GM18511 (cell line): ENCODE measurements at regions not wholly inside any gene's neighbourhood (a gene's known extent, or its start where the extent isn't known, plus 50 kb on each side); places are given as distances from the start of the nearest gene placed in this dataset.
"Not testable (repeated sequence)": the region's sequence is repeated elsewhere in the genome, so short reads cannot be mapped to it uniquely, and the experiment has no call there.

Experiments
- ATAC-seq: cut with Tn5 transposase; IDR thresholded peaks from one replicate; pipeline ENCODE4 v1.9.1; 2021; ENCODE audit warnings: mild to moderate bottlenecking, moderate library complexity; ENCODE audit not compliant: unreplicated experiment

DNA sequence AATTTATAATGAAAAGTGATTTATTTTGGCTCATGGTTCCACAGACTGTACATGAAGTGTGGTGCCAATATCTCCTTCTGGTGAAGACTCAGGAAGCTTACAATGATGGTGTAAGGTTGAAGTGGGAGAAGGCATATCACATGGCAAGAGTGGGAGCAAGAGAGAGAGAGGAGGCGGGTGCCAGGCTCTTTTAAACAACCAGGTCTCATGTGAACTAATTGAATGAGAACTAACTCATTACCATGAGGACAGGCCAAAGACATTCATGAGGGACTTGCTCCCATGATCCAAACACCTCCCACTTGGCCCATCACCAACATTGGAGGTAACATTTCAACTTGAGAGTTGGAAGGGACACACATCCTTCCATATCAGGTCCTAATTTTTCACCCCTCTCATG is 155.2 kb downstream of the SLC38A4 start:
- no peak for ATAC-seq

DNA sequence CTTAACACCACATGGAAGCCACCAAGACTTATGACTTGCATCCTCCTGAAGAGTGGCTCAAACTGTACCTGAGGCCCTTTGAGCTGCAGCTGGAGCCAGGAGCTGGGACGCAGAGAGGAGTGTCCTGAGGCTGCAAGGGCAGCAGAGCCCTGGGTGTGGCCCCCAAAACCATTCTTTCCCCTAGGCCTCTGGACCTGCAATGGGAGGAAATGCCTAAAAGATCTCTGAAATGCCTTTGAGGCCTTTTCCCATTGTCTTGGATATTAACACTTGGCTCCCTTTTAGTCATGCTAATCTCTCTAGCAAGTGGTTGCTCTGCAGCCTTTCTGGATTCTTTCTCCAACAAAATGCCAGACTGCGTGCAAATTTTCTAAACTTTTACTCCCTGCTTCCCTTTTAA is 156.1 kb downstream of the SLC38A4 start:
- ATAC-seq = no peak

DNA sequence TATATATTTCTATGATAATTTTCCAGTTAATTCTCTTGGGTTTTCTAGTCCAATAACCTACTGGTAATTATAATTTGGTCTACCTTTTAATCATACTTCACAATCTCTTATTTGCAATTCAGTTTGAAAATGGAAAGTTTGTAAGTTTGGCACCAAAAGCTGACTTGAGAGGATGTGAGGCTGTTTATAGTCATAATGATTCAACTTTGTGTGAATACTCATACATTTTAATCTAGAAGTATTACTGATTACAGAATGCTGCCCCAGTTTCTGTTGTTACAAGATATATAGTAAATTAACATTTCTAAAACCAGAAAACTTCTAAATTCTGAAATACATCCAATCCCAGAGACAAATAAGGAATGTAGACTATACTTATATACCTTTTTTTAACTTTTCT is 158.2 kb downstream of the SLC38A4 start:
- ATAC-seq = no peak

DNA sequence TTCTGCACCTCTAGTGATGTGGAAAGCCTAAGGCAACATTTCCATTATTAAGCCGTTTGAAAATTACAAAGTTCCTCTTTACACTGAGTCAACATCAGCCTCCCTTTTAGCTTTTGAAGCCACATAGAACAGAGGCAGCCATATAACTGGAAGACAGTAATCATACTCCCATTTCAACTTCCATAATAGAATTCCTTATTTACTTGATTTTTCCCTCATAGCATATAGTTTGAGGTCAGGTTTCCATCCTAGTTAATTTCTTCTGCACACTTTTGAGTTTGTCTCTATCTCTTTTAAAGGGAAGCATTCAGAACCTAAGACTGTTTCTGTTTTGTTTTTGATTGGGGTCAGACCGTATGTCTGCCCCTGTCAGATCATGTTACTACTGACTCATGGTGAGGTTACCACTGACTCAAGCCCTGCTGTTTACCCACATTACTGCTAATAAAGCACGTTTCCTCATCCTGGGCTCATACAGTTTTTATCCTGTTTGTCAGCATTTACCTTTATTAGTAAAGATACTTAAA is 161.0 kb downstream of the SLC38A4 start:
- no peak for ATAC-seq

DNA sequence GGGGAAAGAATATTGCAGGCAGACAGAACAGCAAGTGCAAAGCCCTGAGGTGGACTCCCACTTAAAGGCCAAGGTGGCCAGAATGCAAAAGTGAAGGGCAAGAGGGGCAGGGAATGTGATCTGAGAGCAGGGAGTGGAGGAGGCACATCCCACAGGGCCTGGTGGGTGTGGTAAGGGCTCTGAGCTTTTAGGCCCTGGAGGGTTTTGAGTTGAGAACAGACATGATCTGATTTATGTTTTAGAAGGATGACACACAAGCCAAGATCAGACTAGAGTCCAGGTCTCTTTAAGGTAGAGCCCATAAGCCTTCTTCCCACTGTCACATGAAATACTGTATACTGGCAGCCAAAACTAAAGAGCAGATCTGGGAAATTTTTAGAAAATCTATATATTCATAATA is 162.5 kb downstream of the SLC38A4 start:
- no peak for ATAC-seq

DNA sequence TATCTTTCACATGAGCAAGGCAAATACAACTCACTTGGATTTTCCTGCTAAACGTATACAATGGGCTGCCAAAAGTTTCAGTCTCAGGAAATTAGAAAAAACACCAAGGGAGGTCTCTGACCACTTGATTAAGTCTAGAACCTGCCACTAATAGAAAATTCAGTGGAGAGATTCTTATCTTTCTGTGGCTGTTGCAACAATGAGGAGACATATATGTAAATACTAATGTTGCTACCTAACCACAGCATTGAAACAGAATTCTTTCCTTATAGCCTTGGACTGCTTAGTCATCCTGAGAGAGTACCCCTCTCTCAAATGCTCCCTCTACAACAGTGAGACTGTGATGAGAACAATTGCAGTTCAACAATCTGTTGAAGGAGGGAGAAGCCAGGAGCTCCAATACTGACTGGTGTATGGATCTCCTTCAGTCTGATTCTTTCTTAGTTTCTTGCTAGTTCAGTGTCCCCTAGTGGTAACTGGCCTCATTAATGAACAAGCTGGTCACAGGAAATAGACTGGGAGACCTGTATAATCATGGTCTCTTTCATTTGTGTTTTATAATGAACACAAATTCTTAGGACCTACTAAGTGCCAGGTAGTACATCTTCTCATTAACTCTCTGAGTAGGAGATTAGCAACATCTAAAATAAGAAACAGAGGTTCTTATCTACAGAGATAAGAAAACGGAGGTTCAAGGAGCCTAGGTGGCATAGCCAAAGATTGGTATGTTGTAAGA is 164.5 kb downstream of the SLC38A4 start:
- ATAC-seq = peak; percentile 85

DNA sequence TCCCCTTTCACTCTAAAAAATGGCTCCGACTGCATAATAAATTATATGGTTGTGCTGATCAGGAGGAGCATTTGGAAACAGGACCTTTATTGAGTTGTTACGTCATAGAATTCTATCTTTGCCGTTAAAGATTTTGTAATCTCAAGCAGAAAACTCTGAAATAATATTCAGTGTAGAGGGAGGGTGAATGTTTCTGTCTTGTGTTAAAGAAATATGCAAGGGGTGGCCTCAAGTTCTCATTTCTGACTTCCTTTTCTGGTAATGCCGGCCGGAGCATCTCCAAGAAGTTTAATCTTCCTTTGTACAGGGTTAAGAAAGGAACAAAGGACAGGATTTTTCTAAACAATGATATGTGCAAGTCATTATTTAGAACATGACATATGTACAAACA is 165.1 kb downstream of the SLC38A4 start:
- no peak for ATAC-seq

DNA sequence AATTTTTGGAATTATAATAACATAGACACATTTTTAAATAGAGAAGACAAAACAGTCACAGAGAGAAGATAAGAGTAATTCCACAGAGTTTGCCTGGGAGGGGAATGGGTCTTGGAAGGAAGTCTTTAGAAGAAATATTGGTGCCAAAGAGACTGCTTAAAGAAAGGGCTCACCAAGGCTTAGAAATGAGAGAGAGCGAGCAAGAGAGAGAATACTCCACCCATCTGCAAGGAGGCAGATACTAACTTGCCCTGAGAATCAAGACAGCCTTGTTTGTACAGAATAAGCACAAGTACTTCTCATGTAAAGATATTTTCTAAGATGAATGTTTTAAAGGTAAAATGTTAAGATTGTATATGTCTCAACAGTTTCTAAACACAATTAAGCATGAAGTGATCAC is 165.5 kb downstream of the SLC38A4 start:
- ATAC-seq = no peak

DNA sequence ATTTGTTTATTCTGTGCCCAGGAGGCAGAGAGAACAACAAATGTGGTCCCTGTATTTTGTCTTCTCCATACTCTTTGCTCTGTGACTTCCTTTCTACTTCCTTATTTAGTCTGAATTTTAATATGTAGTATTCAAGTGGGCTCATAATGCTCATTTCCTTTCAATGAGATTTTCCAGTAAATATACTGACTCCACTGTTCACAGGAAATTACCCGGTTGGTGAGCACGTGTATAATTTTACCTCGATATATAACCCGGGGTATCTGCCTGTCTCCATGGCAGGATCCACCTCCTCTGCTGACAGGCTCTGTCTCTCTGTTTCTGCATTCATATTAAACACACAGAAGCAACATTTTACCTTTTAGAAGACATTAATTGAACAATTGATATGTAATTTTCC is 166.0 kb downstream of the SLC38A4 start:
- ATAC-seq = no peak

DNA sequence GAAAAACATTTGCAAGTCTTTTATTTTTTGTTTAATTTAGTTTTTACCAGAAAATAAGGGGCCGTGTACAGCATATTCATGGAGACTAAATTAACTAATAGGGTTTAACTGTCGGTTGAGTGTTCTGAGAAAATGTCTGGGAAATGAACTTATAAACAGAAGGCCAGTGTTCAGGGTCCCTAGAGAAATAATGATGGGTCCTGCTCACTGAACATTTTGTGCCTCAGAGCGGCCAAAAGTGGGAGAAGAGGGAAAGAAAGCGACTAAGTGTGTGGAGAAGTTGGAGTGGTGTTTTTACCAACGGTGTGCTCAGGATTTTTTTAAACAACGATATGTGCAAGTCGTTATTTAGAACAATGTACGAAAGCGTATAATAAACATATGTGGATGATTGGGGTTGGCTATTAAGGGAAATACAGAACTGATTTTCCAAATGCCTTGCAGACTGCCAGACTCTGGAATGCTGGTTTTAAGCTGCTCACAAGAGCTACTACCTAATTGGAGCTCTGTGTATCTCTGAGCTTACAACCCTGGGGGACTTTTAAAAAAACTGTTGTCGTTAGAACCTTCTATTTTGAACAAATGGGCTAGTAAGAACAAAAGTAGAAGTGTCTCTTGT is 166.7 kb downstream of the SLC38A4 start:
- no peak for ATAC-seq

DNA sequence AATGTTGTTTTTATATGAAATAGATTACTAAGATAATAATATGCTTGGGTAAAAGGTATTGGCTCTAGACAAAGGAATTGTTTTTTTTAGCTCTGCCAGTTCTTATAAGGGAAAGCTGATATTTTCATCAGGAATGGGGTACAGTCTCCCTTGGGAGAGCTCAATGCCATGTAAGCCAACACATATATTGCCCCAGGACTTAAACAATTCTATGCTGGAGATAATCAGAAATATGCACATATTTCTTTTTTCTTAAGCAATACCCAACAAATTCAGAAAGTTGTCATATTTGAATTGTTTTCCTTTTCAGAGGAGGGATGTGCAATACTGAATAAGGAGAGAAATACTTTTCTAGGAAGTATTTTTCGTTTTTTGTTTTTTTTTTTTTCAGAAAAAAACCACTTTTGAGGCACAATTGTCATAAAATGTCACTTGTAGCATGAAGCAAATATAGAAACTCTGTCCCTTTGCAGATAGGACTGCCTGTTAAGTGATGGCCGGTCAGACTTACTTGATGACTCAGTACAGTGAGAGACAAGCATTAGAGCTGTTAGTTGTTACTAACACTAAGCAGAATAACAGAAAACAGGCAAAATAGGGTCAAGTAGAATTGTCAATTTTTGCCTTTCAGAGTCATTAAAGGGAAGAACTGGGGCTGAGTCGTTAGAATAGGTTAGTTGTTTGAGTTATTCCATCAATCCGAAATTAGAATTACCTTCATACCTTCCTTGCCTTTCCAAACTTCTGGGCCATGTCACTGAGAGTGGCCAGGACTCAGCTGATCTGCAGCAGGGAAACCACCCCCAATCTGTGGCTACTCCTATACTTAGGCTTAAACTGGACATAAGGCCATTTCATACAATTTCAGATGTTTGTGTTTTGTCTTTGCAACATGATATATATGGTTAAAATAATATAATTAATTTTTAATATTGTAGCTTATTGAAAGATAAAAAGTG is 168.1 kb downstream of the SLC38A4 start:
- ATAC-seq = no peak

DNA sequence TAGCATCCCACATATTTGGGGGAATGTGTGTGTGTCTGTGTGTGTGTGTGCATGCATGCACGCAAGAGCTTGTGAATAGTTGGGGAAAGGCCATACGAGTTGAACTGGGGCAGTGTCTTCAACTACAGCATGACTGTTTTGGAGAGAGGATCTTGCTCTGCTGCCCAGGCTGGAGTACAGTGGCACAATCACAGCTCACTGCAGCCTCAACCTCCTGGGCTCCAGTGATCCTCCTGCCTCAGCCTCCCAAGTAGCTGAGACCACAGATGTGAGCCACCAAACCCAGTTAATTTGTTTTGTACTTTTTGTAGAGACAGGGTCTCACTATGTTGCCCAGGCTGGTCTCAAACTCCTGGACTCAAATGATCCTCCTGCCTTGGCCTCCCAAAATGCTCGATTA is 169.8 kb downstream of the SLC38A4 start:
- ATAC-seq = not testable (repeated sequence)

DNA sequence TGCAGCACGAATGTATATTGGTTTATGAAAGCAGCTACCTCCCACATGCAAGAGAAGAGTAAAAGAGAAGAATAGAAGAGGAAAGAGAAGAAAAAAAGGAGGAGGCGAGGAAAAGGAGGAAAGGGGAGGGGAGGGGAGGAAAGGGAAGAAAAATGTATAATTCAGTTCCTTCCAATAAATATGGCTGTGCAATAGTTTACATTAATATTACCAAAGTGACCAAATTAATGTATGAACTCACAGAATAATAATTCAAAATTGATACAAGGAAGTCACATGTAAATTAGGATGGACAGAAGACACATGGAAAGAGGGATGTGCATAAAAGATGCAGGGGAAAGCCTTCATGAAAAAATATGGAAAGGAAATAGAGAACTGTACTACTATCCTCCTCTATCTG is 172.5 kb downstream of the SLC38A4 start:
- ATAC-seq = no peak

DNA sequence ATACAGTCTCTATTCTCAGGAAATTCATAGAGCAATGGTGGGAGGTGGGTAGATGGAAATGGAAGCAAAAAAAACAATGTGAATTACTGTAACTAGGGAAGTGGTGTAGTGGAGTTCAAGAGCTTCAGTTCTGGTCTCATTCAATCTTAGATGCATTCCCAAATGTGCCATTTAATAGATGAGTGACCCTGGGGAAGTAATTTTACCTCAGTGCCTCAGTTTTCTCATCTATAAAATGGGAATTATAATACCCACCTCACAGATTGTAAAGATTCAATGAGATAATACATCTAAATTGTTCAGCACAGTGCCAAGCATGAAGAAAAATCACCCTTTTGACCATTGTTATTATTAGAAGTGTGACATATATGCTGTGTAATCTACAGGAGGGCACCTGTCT is 173.1 kb downstream of the SLC38A4 start:
- no peak for ATAC-seq

DNA sequence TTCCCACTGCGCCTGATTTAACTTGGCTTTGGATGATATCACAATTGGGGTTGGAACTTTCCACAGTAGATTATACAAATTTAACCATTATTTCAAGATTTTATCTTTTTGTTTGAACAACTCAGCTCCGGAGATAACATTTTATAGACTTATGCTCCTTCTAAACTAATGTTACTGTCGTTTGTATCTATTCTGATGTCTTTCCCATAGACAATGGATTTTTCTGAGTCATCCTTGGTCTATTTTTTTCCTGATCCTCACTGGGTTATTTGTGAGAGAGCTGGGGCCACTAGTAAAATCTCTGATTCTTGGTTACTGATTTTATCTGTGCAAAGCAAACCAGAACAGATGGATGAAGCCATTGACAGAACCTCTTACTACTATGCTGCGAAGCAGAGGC is 175.1 kb downstream of the SLC38A4 start:
- no peak for ATAC-seq

DNA sequence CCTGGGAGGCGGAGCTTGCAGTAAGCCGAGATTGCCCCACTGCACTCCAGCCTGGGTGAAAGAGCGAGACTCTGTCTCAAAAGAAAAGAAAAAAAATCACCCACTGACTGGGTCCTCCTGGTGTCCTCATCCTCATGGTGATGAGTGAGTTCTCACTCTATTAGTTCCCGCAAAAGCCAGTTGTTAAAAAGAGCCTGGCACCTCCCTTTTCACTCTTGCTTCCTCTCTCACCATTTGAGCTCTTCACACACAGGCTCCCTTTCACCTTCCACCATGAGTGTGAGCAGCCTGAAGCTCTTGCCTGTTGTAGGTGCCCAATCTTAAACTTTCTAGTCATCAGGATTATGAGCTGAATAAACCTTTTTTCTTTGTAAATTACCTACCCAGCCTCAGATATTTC is 176.4 kb downstream of the SLC38A4 start:
- ATAC-seq = no peak

DNA sequence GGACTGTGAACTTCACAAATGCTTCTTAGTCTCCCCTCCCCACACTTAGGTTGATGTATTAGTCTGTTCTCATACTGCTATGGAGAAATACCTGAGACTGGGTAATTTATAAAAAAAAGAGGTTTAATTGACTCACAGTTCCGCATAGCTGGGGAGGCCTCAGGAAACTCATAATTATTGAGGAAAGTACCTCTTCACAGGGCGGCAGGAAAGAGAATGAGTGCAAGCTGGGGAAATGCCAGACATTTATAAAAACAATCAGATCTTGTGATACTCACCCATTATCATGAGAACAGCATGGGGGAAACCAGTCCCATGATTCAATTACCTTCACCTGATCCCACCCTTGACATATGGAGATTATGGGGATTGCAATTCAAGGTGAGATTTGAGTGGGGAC is 178.8 kb downstream of the SLC38A4 start:
- no peak for ATAC-seq

DNA sequence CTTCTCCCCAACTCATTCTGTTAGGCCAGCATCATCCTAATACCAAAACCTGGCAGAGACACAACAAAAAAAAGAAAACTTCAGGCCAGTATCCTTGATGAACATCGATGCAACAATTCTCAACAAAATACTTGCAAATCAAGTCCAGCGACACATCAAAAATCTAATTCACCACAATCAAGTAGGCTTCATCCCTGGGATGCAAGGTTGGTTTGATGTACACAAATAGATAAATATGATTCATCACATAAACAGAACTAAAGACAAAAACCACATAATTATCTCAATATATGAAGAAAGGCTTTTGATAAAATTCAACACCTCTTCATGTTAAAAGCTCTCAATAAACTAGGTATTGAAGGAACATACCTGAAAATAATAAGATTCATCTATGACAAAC is 184.1 kb downstream of the SLC38A4 start:
- ATAC-seq = not testable (repeated sequence)

DNA sequence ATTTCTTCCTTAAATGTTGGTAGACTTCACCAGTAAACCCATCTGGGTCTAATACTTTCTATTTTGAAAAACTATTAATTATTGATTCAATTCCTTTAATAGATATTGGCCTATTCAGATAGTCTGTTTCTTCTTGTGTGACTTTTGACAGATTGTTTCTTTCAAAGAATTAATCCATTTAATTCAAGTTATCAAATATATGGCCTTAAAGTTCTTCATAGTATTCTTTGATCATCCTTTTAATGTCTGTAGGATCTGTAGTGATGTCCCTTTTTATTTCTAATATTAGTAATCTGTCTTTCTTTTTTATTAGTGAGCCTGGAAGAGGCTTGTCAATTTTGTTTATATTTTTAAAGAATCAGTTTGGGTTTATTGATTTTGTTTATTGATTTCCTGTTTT is 190.0 kb downstream of the SLC38A4 start:
- ATAC-seq = no peak

DNA sequence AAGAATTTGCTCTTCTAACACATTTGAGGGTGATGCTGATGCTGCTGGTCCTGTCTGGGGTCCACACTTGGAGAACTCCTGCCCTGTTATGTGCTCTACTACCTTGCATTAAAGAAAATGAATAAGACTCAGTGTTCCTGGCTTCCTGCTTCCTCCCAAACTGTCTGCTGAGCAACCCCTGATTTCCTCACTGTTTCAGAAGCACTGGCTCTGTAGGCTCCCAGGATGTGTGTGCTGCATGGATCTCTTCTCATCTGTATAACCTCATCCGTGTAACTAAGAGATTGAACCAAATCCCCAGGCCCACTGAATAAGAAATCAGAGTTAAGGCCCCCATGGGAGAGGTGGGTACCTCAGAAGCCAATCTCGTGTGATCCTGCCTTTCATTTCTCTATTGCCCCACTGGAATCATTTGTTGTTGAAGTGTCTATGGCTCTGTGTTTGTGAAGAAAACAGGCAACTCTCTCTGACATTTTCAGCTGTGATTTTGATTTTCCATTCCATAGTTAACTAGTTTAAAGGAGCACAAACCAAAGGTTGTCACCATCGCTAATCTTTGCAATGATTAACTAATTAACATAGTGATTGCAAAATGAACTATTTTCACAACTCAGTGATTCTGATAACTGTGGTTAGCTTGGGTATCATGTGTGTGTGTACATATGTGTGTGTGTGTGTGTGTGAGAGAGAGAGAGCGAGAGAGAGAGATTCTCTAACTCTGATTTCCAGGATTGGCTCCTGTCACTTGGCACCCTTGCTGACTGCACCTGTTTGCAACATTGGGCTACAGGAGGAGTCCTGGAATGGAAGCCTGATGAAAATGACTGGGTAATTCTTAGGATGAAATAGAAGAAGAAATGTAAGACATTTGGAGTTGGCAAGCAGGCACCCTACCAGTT is 196.2 kb downstream of the SLC38A4 start:
- ATAC-seq = no peak

DNA sequence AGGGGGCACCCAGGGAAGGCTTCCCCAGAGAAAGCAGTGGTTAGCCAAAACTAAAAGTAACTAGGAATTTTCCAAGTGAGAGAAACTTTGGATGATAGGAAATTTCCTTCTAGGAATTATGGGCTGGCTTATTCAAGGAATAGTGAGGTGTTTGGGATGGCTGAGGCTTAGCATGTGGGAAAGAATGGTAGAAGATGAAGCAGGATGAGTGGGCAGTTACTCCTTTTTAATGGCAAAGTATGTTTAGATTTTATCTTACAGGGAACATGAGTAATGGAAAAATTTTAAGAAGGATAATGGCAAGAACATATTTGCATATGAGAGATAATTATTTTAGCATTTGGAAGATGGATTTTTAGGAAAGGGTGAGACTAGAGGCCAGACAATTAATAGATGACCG is 197.6 kb downstream of the SLC38A4 start:
- ATAC-seq = no peak
